ENCODE measurements at regions not wholly inside any gene's neighbourhood (a gene's known extent, or its start where the extent isn't known, plus 50 kb on each side); places are given as distances from the start of the nearest gene placed in this dataset.
"Not testable (repeated sequence)": the region's sequence is repeated elsewhere in the genome, so short reads cannot be mapped to it uniquely, and the experiment has no call there.

- TF ChIP-seq CTCF (IDR thresholded peaks at IDR 0.05; ENCODE audit: low read depth, low read length) = no peak
- no peak for DNase-seq (ENCODE audit: extremely low read depth, low read depth)
Observed at GRCh38 chr5:155556700-155557099, 543.1 kb downstream of the KIF4B start.

GRCh38 chr5:155562158-155562557, 548.6 kb downstream of the KIF4B start:
- DNase-seq (ENCODE audit: extremely low read depth, low read depth) = no peak
- TF ChIP-seq CTCF (IDR thresholded peaks at IDR 0.05; ENCODE audit: low read depth, low read length) = no peak

GRCh38 chr5:155564541-155564940, 551.0 kb downstream of the KIF4B start:
- no peak for DNase-seq (ENCODE audit: extremely low read depth, low read depth)
- TF ChIP-seq CTCF (IDR thresholded peaks at IDR 0.05; ENCODE audit: low read depth, low read length) = no peak

- TF ChIP-seq CTCF (IDR thresholded peaks at IDR 0.05; ENCODE audit: low read depth, low read length) = no peak
- DNase-seq (ENCODE audit: extremely low read depth, low read depth) = no peak
Observed at GRCh38 chr5:155575861-155576260, 562.3 kb downstream of the KIF4B start.

- DNase-seq (ENCODE audit: extremely low read depth, low read depth) = not testable (repeated sequence)
Observed at GRCh38 chr5:155586808-155587207, 573.3 kb downstream of the KIF4B start.

GRCh38 chr5:155587458-155587857, 573.9 kb downstream of the KIF4B start:
- DNase-seq (ENCODE audit: extremely low read depth, low read depth) = no peak
- no peak for TF ChIP-seq CTCF (IDR thresholded peaks at IDR 0.05; ENCODE audit: low read depth, low read length)

- no peak for DNase-seq (ENCODE audit: extremely low read depth, low read depth)
- no peak for TF ChIP-seq CTCF (IDR thresholded peaks at IDR 0.05; ENCODE audit: low read depth, low read length)
Observed at GRCh38 chr5:155591273-155591672, 577.7 kb downstream of the KIF4B start.

GRCh38 chr5:155594270-155594669, 580.7 kb downstream of the KIF4B start:
- no peak for DNase-seq (ENCODE audit: extremely low read depth, low read depth)
- TF ChIP-seq CTCF (IDR thresholded peaks at IDR 0.05; ENCODE audit: low read depth, low read length) = no peak

Measured in AG09319 (cell line).